ENCODE measurements at regions not wholly inside any gene's neighbourhood (a gene's known extent, or its start where the extent isn't known, plus 50 kb on each side); places are given as distances from the start of the nearest gene placed in this dataset.

DNA sequence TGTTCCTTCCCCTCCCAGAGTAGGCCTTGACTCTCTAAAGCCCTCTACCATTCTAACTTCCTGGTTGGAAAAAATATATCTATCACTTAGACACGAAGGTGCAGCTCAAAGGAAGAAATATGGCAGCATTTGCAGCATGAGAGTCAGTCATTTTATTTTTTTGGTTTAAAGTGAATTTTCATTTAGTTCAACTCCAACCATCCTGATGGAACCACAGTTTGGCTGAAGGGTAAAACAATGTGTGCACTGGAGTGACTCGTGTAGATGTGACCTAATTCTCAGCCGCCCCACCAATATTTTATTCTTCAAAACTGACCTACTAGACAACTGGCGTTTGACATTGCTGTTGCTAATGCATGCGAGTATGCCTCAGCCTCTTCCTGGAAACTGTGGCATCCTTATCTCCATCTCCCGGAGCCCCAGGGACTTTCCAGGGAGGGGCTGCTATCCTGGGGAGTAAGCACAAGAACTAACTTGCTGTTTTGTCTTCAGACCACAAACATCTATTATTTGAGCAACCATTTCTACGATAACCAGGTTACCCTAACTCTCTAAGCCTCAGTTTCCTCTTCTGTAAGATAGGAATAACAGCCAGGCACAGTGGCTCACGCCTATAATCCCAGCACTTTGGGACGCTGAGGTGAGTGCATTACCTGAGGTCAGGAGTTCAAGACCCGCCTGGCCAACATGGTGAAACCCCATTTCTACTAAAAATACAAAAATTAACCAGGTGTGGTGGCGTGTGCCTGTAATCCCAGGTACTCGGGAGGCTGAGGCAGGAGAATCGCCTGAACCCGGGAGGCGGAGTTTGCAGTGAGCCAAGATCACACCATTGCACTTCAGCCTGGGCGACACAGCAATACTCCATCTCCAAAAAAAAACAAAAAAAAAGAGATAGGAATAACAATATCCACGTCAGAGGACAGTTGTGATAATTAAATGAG, 148.7 kb upstream of the JARID2 start:
- Histone ChIP-seq H3K4me2 (ENCODE audit: insufficient read depth, insufficient read length, low read length) (no peak overlapping the region), H4K5ac (ENCODE audit: insufficient read length, low read depth, low read length) (no peak overlapping the region), H3K79me2 (ENCODE audit: insufficient read depth, low read length) (no peaks in the 10 kb centered on the region), H2BK15ac (ENCODE audit: low read depth, low read length) (no peak overlapping the region), H3K79me1 (ENCODE audit: insufficient read depth, low read depth, low read length, poor library complexity, severe bottlenecking) (no peaks in the 10 kb centered on the region), H3K23ac (ENCODE audit: insufficient read length, low read depth, low read length) (no peak overlapping the region), H3T11ph (ENCODE audit: low read length) (no peak overlapping the region), H3K4ac (ENCODE audit: low read depth, low read length) (no peak overlapping the region), H3K14ac (ENCODE audit: insufficient read depth, low read length) (no peak overlapping the region), H3K27ac (ENCODE audit: insufficient read length, low read depth, low read length) (no peak overlapping the region), H2BK120ac (ENCODE audit: low read depth, low read length, poor library complexity, severe bottlenecking) (no peak overlapping the region), H3K18ac (ENCODE audit: insufficient read length, low read depth, low read length) (no peak overlapping the region), H4K20me1 (ENCODE audit: control insufficient read depth, insufficient read depth, insufficient read length) (no peaks in the 10 kb centered on the region), H2BK20ac (ENCODE audit: low read depth, low read length, poor library complexity, severe bottlenecking) (no peak overlapping the region), H3K9me3 (ENCODE audit: control insufficient read depth, low read depth, low read length) (no peaks in the 10 kb centered on the region), H3K4me1 (ENCODE audit: insufficient read depth, low read length) (no peaks in the 10 kb centered on the region), H2AFZ (ENCODE audit: low read length) (no peak overlapping the region), H2BK5ac (ENCODE audit: insufficient read length, low read length) (no peak overlapping the region), H3K27me3 (ENCODE audit: insufficient read depth, low read length) (no peaks in the 10 kb centered on the region), H4K91ac (ENCODE audit: insufficient read length, low read depth, low read length) (no peak overlapping the region), H3K9ac (ENCODE audit: extremely low read depth, insufficient read length, low read length) (no peak overlapping the region), H2BK12ac (ENCODE audit: insufficient read length, low read depth, low read length) (no peak overlapping the region), H4K8ac (replicated peaks; ENCODE audit: insufficient read length, low read depth, low read length) (no peak overlapping the region), H2AK5ac (ENCODE audit: insufficient read length, low read length) (no peak overlapping the region), H3K56ac (ENCODE audit: insufficient read length, low read depth, low read length) (no peak overlapping the region), H3K23me2 (ENCODE audit: insufficient read length, low read depth, low read length, poor library complexity, severe bottlenecking) (no peaks in the 10 kb centered on the region)
- Mint-ChIP-seq H3K9me3 (peaks cover 0 to 3% of the 10 kb centered on the region in 2 experiments; a peak in 1 of 5 replicates), H3K4me3 (no peak overlapping the region), H3K27ac (no peak overlapping the region), H3K36me3 (ENCODE audit: insufficient read depth in 1 of 3, low read depth in 3 of 3) (no peaks in the 10 kb centered on the region; a peak in 1 of 7 replicates), H3K4me1 (0 out of 4 replicates have a peak, but pooled peaks cover 0 to 3% of the 10 kb centered on the region in 2 experiments), H3K27me3 (ENCODE audit: low read depth) (no peaks in the 10 kb centered on the region)
- DNase-seq: no peak
- no CpG with 5 or more reads among the region's 17 CpGs for WGBS (ENCODE audit: extremely low coverage, insufficient read length, low lambda C conversion rate)
- TF ChIP-seq, protein P1, sequence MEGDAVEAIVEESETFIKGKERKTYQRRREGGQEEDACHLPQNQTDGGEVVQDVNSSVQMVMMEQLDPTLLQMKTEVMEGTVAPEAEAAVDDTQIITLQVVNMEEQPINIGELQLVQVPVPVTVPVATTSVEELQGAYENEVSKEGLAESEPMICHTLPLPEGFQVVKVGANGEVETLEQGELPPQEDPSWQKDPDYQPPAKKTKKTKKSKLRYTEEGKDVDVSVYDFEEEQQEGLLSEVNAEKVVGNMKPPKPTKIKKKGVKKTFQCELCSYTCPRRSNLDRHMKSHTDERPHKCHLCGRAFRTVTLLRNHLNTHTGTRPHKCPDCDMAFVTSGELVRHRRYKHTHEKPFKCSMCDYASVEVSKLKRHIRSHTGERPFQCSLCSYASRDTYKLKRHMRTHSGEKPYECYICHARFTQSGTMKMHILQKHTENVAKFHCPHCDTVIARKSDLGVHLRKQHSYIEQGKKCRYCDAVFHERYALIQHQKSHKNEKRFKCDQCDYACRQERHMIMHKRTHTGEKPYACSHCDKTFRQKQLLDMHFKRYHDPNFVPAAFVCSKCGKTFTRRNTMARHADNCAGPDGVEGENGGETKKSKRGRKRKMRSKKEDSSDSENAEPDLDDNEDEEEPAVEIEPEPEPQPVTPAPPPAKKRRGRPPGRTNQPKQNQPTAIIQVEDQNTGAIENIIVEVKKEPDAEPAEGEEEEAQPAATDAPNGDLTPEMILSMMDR (conservative IDR thresholded peaks at IDR 0.05): no peak
